SK-N-SH treated with all-trans-retinoic acid at 6 μM for 48 hours (cell line): ENCODE measurements at regions not wholly inside any gene's neighbourhood (a gene's known extent, or its start where the extent isn't known, plus 50 kb on each side); places are given as distances from the start of the nearest gene placed in this dataset.

ENCODE experiments used
- OSR1 ChIP-seq: fragments of 250-450 bp; sonication (Bioruptor Pico); IDR thresholded peaks from 2 replicates; pipeline ENCODE4 v1.8.0; 2022; ENCODE audit warnings: moderate library complexity, mild to moderate bottlenecking, inconsistent platforms
- POU6F1 ChIP-seq: fragments of 250-450 bp; sonication (Bioruptor Pico); IDR thresholded peaks from 2 replicates; pipeline ENCODE4 v1.8.0; 2021; ENCODE audit warnings: low read depth, mild to moderate bottlenecking, moderate library complexity, borderline replicate concordance
- TOX ChIP-seq: fragments of 250-450 bp; sonication (Bioruptor Pico); IDR thresholded peaks from 2 replicates; pipeline ENCODE4 v1.8.0; 2021; ENCODE audit warnings: mild to moderate bottlenecking, moderate library complexity, borderline replicate concordance
- ZC3H10 ChIP-seq: fragments of 250-450 bp; sonication (Bioruptor Pico); IDR thresholded peaks from 2 replicates; pipeline ENCODE4 v1.5.1; 2021; ENCODE audit warnings: mild to moderate bottlenecking, moderate library complexity
- ZFP30 ChIP-seq: fragments of 450-650 bp; formaldehyde crosslinking; IDR thresholded peaks from 2 replicates; pipeline ENCODE4 v1.5.0; 2022; ENCODE audit warnings: mild to moderate bottlenecking, moderate library complexity
- ZNF565 ChIP-seq: fragments of 450-650 bp; formaldehyde crosslinking; conservative IDR thresholded peaks from 2 replicates; pipeline ENCODE4 v1.5.0; 2020; ENCODE audit warnings: low read depth, mild to moderate bottlenecking, moderate library complexity
- ZNF8 ChIP-seq: fragments of 450-650 bp; formaldehyde crosslinking; IDR thresholded peaks from 2 replicates; pipeline ENCODE4 v1.5.0; 2020; ENCODE audit warnings: mild to moderate bottlenecking, moderate library complexity
- TF ChIP-seq, protein P1 (sequence below): fragments of 250-450 bp; sonication (Bioruptor Pico); IDR thresholded peaks from 2 replicates; pipeline ENCODE4 v1.8.0; 2020; ENCODE audit warnings: mild to moderate bottlenecking, moderate library complexity, borderline replicate concordance

GRCh38 chr13:53188120-53188519, 159.5 kb downstream of the OLFM4 start:
- TF ChIP-seq, protein P1, sequence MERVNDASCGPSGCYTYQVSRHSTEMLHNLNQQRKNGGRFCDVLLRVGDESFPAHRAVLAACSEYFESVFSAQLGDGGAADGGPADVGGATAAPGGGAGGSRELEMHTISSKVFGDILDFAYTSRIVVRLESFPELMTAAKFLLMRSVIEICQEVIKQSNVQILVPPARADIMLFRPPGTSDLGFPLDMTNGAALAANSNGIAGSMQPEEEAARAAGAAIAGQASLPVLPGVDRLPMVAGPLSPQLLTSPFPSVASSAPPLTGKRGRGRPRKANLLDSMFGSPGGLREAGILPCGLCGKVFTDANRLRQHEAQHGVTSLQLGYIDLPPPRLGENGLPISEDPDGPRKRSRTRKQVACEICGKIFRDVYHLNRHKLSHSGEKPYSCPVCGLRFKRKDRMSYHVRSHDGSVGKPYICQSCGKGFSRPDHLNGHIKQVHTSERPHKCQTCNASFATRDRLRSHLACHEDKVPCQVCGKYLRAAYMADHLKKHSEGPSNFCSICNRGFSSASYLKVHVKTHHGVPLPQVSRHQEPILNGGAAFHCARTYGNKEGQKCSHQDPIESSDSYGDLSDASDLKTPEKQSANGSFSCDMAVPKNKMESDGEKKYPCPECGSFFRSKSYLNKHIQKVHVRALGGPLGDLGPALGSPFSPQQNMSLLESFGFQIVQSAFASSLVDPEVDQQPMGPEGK (CRISPR knock-in tag): no peak; the same call in 1 of the 2 replicates
- TF ChIP-seq OSR1: no peak
- TF ChIP-seq TOX: no peak
- TF ChIP-seq ZFP30 (CRISPR knock-in tag): no peak
- TF ChIP-seq POU6F1 (CRISPR knock-in tag): no peak
- TF ChIP-seq ZC3H10 (CRISPR knock-in tag): no peak
- TF ChIP-seq ZNF8 (CRISPR knock-in tag): no peak
- TF ChIP-seq ZNF565 (CRISPR knock-in tag): no peak
